Peyer's patch (tissue), 4 donors: ENCODE measurements at regions not wholly inside any gene's neighbourhood (a gene's known extent, or its start where the extent isn't known, plus 50 kb on each side); places are given as distances from the start of the nearest gene placed in this dataset.
"Not testable (repeated sequence)": the region's sequence is repeated elsewhere in the genome, so short reads cannot be mapped to it uniquely, and the experiment has no call there.

Source experiments
- POLR2A ChIP-seq, 2 donors: fragments of 450-650 bp; IDR thresholded peaks; one replicate each; pipeline ENCODE4 v1.5.1; 2017; ENCODE audit warnings: antibody characterized with exemption in 2 of 2, mild to moderate bottlenecking in 2 of 2, moderate library complexity in 2 of 2
- TF ChIP-seq, protein P1 (sequence below), 6 experiments: fragments of 450-650 bp in 4 of 6; fragments of 200-600 bp in 2 of 6; sonication (generic) in 1 of 6; IDR thresholded peaks; one replicate each; pipeline ENCODE4 v1.5.1; 2017 to 2019; ENCODE audit warnings: antibody characterized with exemption in 6 of 6, mild to moderate bottlenecking in 3 of 6, moderate library complexity in 1 of 6

GRCh38 chr1:771449-771848 lies 85.0 kb upstream of the OR4F16 start:
- TF ChIP-seq, protein P1, sequence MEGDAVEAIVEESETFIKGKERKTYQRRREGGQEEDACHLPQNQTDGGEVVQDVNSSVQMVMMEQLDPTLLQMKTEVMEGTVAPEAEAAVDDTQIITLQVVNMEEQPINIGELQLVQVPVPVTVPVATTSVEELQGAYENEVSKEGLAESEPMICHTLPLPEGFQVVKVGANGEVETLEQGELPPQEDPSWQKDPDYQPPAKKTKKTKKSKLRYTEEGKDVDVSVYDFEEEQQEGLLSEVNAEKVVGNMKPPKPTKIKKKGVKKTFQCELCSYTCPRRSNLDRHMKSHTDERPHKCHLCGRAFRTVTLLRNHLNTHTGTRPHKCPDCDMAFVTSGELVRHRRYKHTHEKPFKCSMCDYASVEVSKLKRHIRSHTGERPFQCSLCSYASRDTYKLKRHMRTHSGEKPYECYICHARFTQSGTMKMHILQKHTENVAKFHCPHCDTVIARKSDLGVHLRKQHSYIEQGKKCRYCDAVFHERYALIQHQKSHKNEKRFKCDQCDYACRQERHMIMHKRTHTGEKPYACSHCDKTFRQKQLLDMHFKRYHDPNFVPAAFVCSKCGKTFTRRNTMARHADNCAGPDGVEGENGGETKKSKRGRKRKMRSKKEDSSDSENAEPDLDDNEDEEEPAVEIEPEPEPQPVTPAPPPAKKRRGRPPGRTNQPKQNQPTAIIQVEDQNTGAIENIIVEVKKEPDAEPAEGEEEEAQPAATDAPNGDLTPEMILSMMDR (IDR thresholded peaks at IDR 0.05): not testable (repeated sequence)
- TF ChIP-seq POLR2A (IDR thresholded peaks at IDR 0.05): not testable (repeated sequence)
